HT1080 (cell line): ENCODE measurements at regions not wholly inside any gene's neighbourhood (a gene's known extent, or its start where the extent isn't known, plus 50 kb on each side); places are given as distances from the start of the nearest gene placed in this dataset.
"Not testable (repeated sequence)": the region's sequence is repeated elsewhere in the genome, so short reads cannot be mapped to it uniquely, and the experiment has no call there.

Experiments
- DNase-seq: peaks from one replicate; pipeline ENCODE4 v3.0.0-alpha.2; 2015; ENCODE audit warnings: low read depth

DNA sequence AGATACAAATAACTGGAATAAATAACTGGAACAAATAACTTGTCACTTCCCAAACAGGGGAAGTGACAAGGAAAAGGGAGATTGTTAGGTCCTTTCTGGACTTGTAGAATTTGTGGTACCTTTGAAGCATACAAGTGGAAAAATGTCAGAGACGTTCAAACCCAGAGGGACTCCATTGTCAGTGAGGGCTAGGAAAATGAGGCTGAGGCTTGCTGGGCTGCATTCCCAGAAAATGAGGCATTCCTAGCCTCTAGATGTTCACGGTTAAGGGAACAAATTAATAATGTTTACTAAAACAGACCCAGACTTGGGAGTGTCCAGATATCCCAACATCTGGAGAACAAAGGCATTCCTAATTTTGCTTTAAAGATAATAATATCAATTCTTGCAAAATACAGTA is 1158.0 kb downstream of the PCDH9 start:
- DNase-seq, result not testable (repeated sequence)

DNA sequence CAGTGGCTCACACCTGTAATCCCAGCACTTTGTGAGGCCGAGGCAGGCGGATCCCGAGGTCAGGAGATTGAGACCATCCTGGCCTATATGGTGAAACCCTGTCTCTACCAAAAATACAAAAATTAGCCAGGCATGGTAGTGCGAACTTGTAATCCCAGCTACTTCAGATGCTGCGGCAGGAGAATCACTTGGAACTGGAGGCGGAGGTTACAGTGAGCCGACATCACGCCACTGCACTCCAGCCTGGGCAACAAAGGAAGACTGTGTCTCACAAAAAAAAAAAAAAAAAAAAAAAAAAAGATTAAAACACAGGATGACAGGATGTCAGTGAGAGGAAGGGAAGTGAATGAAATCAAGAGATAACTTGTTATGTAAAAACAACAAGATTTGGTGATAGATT is 1158.5 kb downstream of the PCDH9 start:
- DNase-seq, result no peak

DNA sequence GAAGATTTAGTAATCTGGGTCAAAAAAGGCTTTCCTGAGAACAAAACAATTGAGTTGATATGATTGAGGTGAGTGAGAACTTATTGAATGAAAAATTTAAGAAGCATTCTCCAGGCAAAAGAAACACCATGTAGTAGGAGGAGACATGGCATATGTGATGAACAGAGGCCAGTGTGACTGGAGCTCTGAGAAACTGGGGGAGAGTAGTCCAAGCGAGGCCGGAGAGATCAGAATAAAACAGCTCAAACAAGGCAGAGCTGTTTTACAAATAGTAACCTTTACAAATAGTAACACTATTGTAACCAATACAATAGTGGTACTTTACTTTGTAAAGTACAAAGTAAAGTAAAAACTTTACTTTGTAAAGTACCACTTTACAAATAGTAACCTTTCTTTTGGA is 1159.1 kb downstream of the PCDH9 start:
- DNase-seq, result no peak

DNA sequence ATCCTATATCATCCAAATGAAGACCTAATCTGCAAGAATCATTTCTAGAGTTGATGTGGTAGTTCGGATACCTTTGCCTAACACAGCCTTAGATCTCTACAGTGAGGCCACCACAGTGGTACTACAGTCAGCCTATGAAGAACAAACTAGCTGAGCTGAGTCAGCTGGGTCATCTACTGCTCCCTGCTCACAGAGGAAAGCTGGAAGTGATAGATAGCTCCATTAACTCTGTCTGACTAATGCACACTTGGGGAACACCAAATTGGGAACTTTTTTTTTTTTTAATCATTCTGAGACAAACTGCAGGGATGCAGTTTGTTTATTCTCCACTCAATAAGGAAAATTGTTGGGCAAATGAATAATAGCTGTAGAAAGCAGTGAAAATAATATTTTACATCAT is 1160.6 kb downstream of the PCDH9 start:
- no peak for DNase-seq

DNA sequence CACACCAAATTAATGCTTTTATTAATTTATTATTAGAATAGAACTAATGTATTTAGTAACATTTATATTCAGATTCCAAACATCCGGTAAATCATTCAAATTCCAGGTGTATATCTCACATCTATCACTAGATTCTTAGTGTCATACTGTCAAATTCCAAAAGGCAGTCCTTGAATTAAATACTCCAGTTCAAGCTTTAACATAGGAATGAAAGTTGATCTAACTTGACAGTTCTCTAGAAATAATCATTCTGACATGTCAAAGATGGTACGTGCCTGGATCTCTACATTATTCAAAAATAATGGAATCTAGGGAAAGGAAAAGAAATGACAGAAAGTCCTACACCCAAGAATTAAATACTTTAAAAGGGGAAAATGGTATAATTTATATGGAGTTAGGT is 1161.5 kb downstream of the PCDH9 start:
- no peak for DNase-seq

DNA sequence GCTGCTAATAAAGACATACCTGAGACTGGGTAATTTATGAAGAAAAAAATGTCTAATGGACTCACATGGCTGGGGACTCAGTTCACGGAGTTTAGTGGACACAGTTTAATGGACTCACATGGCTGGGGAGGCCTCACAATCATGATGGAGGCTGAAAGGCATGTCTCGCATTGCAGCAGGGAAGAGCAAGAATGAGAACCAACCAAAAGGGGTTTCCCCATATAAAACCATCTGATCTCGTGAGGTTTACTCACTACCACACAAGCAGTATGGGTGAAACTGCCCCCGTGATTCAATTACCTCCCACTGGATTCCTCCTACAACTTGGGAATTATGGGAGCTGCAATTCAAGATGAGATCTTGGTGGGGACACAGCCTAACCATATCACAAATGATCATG is 1181.2 kb downstream of the PCDH9 start:
- DNase-seq, result no peak

DNA sequence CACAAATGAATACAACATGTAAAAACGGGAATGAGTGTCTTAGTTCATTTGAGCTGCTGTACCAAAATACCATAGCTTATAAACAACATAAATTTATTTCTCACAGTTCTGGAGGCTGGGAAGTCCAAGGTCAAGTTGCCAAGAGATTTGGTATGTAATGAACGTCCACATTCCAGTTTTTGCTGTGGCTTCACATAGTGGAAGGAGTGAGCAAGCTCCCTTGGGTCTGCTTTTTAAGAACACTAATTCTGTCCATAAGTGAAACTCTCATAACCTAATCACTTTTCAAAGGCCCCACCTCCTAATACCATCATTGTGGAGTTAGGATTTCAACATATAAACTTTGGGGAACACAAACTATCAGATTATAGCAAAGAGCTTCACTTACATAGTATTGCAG is 1189.6 kb downstream of the PCDH9 start:
- DNase-seq, result no peak

DNA sequence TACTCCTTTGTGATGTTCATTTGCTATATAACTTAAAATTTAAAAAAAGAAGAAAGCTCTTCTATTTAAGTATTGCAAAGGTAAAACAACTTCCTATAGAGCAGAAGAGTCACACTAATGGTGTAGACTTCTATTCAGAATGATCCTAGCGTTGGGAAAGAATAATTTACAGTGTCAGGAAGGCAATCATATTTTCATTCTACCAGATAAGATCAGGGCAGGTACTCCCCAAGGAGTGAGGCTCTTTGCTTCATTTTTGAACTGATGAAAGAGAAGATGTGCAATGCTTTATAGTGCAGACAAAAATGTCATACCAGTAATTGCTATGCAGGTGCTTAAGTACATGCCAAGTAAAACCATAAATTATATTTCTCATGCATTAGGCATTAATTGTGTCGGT is 1193.0 kb downstream of the PCDH9 start:
- no peak for DNase-seq

DNA sequence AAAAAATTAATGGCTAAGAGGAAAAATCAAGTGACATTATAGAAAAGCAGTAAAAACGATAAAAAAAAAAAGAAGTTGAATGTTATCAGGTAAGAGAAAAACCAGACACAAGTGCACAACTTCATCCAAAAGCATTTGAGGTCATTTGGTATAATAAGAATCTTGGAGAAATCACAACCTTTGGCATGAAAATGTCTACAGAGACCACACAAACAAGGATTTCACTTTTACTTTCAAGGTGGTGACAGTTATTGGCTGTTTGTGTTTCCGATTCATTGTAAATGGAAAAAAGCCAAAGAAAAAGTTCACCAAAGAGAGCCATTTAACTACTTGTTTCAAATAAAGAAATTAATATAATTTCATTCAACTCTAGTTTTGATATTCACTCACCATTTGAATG is 1193.5 kb downstream of the PCDH9 start:
- DNase-seq, result no peak

DNA sequence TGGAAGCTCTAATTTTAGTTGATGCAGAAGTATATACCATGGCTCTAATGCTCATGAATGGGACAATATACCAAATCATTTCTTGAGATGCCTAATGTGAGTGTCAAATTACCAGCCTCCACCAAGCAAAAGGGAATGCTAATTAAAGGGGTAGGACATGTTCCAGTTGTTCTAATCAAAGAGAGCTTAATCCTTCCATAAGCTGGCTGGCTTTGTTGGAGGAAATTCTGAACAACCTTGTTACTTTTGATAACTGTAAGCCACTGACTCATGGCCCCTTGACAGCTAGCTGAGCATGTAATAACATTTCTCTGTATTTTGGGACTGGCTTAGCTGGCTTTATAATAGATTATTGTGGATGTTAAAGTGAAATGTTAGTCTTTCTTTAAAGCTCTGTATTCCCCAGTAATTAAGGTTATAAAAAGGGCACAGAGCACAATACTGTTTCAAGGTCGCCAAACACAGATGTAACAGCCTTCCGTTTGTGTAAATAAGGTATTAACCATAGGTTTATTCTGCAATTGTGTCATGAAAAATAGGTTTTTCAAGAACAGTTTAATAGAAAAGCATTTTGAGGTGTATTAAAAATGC is 1194.0 kb downstream of the PCDH9 start:
- DNase-seq, result no peak

DNA sequence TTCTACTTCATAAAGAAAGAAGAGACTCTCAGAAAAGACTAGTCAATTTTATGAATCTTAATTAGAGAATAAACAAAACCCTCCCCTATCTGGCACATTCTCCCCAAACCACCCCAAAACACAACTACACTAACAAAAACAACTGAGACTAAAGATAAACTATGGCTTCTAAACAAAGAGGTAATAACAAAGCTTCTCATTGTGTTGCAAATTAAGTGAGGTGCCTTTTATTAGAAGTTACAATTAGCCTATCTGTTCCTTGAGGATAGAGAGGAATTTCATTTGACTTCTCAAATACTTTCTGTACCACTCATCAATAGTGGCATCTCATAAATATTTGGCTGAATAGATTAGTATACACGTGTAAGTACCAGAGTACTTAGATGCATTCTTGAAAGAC is 1196.2 kb downstream of the PCDH9 start:
- DNase-seq, result no peak

DNA sequence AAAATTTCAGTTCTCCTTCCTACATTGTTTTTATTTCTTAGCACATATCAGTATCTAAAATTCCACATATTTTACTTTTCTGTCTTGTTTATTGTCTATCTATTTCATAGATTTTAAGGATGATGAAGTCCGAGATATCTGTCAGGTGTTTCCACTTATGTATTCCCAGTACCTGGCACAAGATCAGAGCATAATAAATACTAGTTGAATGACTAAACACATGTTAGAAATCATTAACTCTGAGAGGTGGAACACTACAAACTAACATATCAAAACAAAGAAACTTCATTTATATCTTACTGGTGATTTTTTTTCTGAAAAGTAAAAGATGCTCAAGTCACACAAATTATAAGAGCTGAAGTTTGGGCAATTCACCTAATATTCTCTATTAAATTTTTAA is 1208.3 kb downstream of the PCDH9 start:
- DNase-seq, result no peak

DNA sequence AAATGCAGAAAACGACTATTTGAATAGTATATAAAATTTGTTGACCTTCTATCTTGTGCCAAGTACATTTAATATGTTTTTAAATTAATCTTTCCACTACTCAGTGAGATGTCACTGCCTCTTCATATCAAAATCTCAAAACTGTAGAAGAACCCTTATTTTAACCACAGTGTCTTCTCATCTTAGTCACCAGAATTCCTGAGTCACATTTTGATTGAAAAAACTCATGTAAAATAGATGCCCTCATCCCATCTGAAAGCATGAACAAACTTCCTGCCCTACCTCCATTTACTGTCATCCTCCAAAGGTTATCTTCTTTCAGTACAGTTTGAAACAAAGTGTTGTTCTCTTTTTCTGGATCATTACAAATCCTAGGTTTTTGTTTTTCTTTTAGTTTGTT is 1215.4 kb downstream of the PCDH9 start:
- DNase-seq, result peak; percentile 37

DNA sequence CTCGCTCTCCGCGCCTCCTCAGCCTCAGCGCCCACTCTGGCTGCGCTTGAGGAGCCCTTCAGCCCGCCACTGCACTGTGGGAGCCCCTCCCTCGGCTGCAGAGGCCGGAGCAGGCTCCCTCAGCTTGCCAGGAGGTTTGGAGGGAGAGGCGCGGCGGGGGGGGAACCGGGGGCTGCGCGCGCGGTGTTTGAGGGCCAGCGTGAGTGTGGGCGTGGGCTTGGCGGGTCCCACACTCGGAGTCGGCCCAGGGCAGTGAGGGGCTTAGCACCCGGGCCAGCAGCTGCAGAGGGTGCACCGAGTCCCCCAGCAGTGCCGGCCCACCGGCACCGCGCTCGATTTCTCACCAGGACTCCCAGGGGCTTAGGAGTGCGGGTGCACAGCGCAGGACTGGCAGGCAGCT is 1220.9 kb downstream of the PCDH9 start:
- no peak for DNase-seq

DNA sequence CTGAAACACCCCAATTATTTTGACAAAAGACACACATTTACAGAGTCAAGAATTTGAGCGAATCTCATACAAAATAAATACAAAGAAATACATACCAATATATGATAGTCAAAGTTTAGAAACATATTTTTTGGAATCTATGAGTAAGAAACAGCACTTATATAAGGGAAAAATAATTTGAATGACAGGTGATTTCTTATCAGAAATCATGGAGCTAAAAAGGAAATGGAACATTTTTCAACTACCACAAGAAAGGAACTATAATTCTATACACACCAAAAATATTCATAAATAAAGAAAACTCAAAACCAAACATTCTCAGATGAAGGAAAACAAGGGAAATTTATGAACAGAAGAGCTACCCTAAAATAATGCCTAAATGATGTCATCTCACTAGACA is 1226.6 kb downstream of the PCDH9 start:
- DNase-seq, result no peak

DNA sequence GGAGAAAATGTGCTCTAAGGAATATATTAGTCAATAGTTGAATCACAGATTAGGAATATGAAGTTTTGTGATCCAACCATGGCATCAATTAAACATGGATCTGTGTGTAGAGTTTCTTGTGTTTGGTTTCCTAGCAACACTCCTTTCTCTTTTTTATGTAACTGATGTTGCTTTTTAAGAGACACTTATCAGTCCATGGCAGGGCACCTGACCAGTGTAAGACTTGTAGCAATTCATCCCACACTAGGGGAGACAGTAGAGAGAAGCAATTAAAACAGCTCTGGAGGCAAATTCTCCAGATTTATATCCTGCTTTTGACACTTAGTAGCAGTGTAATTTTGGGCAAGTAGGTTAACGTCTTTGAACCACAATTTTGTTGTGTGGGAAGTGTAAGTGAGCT is 1229.0 kb downstream of the PCDH9 start:
- DNase-seq, result no peak

DNA sequence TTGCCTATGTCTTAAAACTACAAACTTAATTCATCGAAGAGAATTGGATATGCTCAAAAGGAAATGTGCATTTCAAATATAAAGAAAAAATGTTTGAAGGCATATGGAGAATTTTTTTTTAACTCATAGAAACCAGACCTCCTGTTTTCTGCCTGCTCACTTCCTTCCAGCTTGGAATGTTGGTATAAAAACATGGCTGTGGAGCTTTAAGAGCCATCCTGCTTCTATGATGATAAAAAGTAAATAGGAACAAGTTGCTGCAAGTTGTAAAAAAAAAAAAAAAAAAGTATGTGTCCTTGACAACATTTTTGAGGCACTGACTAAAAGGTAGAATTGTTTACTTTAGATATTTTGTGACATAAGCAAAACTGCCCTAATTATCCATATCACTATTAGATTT is 1230.7 kb downstream of the PCDH9 start:
- no peak for DNase-seq

DNA sequence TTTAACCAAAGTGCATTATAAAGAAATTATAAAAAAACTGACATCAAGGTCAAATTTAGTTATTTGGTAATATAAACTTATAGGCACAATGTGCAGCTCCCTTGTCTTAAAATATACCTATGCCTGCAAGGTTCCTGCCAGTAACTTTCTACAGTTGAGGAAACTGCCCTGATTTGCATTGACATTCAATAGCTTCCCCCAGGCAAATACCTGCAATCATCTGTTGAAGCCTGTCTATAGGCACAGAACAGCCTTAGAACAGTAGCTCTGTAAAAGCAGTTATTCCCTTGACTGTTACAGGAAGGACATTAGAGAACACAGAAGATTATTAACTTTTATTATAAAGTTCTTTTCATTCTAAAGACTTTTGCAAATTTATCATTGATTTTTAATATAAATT is 1239.5 kb downstream of the PCDH9 start:
- no peak for DNase-seq

DNA sequence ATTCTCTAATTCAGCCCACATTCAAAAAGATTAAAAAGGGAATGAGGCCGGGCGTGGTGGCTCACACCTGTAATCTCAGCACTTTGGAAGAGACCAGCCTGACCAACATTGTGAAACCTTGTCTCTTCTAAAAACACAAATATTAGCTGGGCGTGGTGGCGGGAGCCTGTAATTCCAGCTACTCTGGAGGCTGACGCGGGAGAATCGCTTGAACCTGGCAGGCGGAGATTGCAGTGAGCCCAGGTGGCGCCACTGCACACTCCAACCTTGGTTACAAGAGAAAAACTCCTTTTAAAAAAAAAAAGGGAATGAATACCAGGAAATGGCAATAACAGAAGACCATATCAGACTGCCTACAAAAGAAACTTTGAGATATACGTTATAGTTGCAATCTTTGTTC is 1244.5 kb downstream of the PCDH9 start:
- DNase-seq, result no peak

DNA sequence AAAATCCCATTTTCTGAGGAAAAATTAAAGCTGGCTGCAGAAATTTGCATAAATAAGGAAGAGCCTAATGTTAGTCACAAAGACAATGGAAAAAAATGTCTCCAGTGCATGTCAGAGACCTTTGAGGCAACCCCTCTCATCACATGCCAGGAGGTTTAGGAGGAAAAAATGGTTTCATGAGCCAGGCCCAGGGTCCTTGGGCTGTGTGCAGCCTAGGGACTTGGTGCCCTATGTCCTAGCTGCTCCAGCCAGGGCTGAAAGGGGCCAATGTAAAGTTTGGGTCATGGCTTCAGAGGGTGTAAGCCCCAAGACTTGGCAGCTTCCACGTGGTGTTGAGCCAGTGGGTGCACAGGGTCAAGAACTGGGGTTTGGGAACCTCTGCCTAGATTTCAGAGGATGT is 1252.6 kb downstream of the PCDH9 start:
- DNase-seq, result no peak

DNA sequence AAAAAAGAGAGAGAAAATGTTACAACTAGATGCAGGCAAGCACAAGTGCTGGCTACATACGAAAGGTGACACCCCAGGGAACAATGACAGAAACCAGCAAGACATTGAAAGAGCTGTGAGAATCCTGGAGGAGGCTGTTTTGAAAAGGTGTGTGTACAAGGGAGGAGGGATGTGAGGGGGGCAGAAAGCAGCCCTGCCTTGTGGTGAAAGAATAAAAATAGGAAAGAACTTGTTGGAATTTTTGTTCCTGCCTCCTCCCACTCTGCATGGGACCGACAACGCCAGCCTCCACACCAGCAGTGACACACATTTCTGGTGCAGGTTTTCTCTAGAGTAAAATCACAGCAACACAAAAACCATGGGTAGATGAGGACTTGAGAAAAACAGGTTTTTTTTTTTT is 1258.6 kb downstream of the PCDH9 start:
- DNase-seq, result no peak

DNA sequence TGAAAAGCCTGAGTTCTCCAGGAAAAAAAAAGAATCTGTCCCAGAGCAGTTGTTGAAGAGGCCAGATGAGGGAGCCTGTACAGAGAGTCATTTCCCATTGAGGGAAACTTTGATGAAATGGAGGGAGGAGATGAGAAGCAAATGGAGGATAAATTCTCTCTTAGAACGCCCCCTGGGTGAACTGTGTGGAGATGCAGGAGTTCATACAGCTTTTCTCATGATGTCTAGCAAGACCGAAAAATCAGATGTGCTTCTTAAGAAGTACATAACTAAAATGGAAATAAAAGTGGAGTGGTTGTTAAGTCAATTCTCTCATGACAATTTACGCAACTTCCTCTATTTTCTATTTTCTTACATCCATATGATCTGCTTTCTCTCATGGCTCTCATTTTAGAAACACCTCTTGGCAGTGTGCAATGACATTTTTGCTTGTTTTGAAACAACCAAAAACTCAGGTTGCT is 1263.1 kb downstream of the PCDH9 start:
- DNase-seq, result peak; percentile 72

DNA sequence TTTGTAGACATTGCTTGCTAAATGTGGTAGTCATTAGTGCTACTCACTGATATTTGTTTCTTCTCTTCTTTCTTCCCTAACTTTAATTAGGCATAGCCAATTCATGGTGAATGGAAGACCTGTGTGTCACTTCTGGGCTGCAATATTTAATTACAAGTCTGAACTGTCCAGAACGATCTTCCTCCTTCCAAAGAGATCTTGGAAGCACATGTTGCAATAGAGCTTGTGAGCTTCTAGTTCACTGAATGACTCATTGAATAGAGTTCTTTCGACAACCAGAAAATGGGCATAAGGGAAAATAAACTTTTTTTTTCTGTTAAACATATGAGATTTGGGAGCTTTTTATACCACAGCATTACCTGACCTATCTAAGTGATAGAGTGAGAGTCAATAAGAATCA is 1264.6 kb downstream of the PCDH9 start:
- DNase-seq, result peak; percentile 9

DNA sequence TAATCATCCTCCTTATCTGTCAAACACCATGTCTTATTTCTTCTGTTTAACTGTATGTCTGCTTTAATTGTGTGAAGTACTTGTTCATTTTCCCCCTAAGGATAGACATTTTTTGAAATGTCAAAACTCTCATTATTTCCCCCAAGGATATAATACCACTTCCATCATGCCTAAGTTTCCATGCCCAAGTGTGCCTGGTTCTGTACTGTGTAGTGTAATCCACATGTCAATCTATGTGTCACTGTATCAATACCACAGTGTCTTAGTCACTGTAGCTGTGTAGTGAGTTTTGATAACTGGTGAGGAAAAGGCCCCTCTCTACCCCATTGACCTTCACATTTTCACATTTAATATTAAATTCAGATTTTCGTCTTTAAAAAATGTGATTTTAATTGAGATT is 1265.5 kb downstream of the PCDH9 start:
- DNase-seq, result peak; percentile 40
